ENCODE measurements at regions not wholly inside any gene's neighbourhood (a gene's known extent, or its start where the extent isn't known, plus 50 kb on each side); places are given as distances from the start of the nearest gene placed in this dataset.

- no peak for TF ChIP-seq SIN3A (IDR thresholded peaks at IDR 0.05; ENCODE audit: borderline replicate concordance, insufficient read depth, low read length)
- no peak for TF ChIP-seq TAF1 (IDR thresholded peaks at IDR 0.05; ENCODE audit: borderline replicate concordance, insufficient read depth, low read length)
- TF ChIP-seq, protein P1, sequence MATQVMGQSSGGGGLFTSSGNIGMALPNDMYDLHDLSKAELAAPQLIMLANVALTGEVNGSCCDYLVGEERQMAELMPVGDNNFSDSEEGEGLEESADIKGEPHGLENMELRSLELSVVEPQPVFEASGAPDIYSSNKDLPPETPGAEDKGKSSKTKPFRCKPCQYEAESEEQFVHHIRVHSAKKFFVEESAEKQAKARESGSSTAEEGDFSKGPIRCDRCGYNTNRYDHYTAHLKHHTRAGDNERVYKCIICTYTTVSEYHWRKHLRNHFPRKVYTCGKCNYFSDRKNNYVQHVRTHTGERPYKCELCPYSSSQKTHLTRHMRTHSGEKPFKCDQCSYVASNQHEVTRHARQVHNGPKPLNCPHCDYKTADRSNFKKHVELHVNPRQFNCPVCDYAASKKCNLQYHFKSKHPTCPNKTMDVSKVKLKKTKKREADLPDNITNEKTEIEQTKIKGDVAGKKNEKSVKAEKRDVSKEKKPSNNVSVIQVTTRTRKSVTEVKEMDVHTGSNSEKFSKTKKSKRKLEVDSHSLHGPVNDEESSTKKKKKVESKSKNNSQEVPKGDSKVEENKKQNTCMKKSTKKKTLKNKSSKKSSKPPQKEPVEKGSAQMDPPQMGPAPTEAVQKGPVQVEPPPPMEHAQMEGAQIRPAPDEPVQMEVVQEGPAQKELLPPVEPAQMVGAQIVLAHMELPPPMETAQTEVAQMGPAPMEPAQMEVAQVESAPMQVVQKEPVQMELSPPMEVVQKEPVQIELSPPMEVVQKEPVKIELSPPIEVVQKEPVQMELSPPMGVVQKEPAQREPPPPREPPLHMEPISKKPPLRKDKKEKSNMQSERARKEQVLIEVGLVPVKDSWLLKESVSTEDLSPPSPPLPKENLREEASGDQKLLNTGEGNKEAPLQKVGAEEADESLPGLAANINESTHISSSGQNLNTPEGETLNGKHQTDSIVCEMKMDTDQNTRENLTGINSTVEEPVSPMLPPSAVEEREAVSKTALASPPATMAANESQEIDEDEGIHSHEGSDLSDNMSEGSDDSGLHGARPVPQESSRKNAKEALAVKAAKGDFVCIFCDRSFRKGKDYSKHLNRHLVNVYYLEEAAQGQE (IDR thresholded peaks at IDR 0.05; ENCODE audit: insufficient read depth in 1 of 2, low read depth in 2 of 2, low read length in 2 of 2): no peak
- TF ChIP-seq FOXP2 (optimal IDR thresholded peaks at IDR 0.05; ENCODE audit: borderline replicate concordance, extremely low read depth, extremely low read length, insufficient read depth): no peak
- no peak for TF ChIP-seq POLR2AphosphoS5 (IDR thresholded peaks at IDR 0.05; ENCODE audit: low read depth, low read length)
Observed at GRCh38 chr14:65243766-65244442, 141.6 kb upstream of the MAX start.

GRCh38 chr14:65249471-65250161 lies 147.3 kb upstream of the MAX start:
- TF ChIP-seq TAF1 (IDR thresholded peaks at IDR 0.05; ENCODE audit: borderline replicate concordance, insufficient read depth, low read length) (no peak), SIN3A (IDR thresholded peaks at IDR 0.05; ENCODE audit: borderline replicate concordance, insufficient read depth, low read length) (no peak), FOXP2 (optimal IDR thresholded peaks at IDR 0.05; ENCODE audit: borderline replicate concordance, extremely low read depth, extremely low read length, insufficient read depth) (no peak), POLR2AphosphoS5 (IDR thresholded peaks at IDR 0.05; ENCODE audit: low read depth, low read length) (no peak)
- TF ChIP-seq, protein P1 (IDR thresholded peaks at IDR 0.05; ENCODE audit: insufficient read depth in 1 of 2, low read depth in 2 of 2, low read length in 2 of 2): no peak

- TF ChIP-seq TAF1 (IDR thresholded peaks at IDR 0.05; ENCODE audit: borderline replicate concordance, insufficient read depth, low read length) (no peak), FOXP2 (optimal IDR thresholded peaks at IDR 0.05; ENCODE audit: borderline replicate concordance, extremely low read depth, extremely low read length, insufficient read depth) (no peak), SIN3A (IDR thresholded peaks at IDR 0.05; ENCODE audit: borderline replicate concordance, insufficient read depth, low read length) (no peak), POLR2AphosphoS5 (IDR thresholded peaks at IDR 0.05; ENCODE audit: low read depth, low read length) (no peak)
- TF ChIP-seq, protein P1 (IDR thresholded peaks at IDR 0.05; ENCODE audit: insufficient read depth in 1 of 2, low read depth in 2 of 2, low read length in 2 of 2): no peak
Observed at GRCh38 chr14:65250162-65250495, 147.8 kb upstream of the MAX start.

GRCh38 chr14:65251213-65251612 lies 148.9 kb upstream of the MAX start:
- TF ChIP-seq, protein P1 (IDR thresholded peaks at IDR 0.05; ENCODE audit: insufficient read depth in 1 of 2, low read depth in 2 of 2, low read length in 2 of 2): no peak
